T-helper 17 cell (primary cell): ENCODE measurements at regions not wholly inside any gene's neighbourhood (a gene's known extent, or its start where the extent isn't known, plus 50 kb on each side); places are given as distances from the start of the nearest gene placed in this dataset.
A peak's percentile ranks its signal among the peaks of the same experiment; 100 is the strongest.
"Not testable (repeated sequence)": the region's sequence is repeated elsewhere in the genome, so short reads cannot be mapped to it uniquely, and the experiment has no call there.

ENCODE experiments used
- ATAC-seq: fragments of 150-1000 bp; cut with Tn5 transposase; 2 replicates; pipeline ENCODE4 v1.10.0; 2021; ENCODE audit warnings: mild to moderate bottlenecking, moderate library complexity
- DNase-seq, 3 donors: peaks; one replicate each; pipeline versions ENCODE4 v3.0.0 to v3.0.0-alpha.2; 2020 to 2021
- H3K9me3 ChIP-seq: one replicate; pipeline ENCODE4 v1.7.0; 2013; ENCODE audit warnings: low read length, mild to moderate bottlenecking; ENCODE audit not compliant: control insufficient read depth, poor library complexity, severe bottlenecking
- H3K27ac Mint-ChIP-seq: one replicate; pipeline ENCODE4 v1.8.0; 2022; ENCODE audit warnings: mild to moderate bottlenecking, moderate library complexity, mixed read lengths
- H3K27me3 Mint-ChIP-seq: one replicate; pipeline ENCODE4 v1.8.0; 2022; ENCODE audit warnings: mixed read lengths
- H3K36me3 Mint-ChIP-seq: one replicate; pipeline ENCODE4 v1.8.0; 2022; ENCODE audit warnings: low read depth, mixed read lengths
- H3K4me1 Mint-ChIP-seq: one replicate; pipeline ENCODE4 v1.8.0; 2022; ENCODE audit warnings: mild to moderate bottlenecking, mixed read lengths
- H3K4me3 Mint-ChIP-seq: one replicate; pipeline ENCODE4 v1.8.0; 2022; ENCODE audit warnings: mild to moderate bottlenecking, moderate library complexity, mixed read lengths

- H3K27ac Mint-ChIP-seq: peak overlapping the region; percentile 2
- peak; percentile 45 for ATAC-seq
- no peak for DNase-seq
- H3K4me3 Mint-ChIP-seq: peak overlapping the region; percentile 75
- no peaks in the 10 kb centered on the region for H3K9me3 ChIP-seq
- no peaks in the 10 kb centered on the region for H3K36me3 Mint-ChIP-seq
- H3K27me3 Mint-ChIP-seq: no peaks in the 10 kb centered on the region
- H3K4me1 Mint-ChIP-seq: peaks cover 35% of the 10 kb centered on the region
Measured at GRCh38 chr7:360454-361100, 70.6 kb downstream of the FOXL3 start.

DNA sequence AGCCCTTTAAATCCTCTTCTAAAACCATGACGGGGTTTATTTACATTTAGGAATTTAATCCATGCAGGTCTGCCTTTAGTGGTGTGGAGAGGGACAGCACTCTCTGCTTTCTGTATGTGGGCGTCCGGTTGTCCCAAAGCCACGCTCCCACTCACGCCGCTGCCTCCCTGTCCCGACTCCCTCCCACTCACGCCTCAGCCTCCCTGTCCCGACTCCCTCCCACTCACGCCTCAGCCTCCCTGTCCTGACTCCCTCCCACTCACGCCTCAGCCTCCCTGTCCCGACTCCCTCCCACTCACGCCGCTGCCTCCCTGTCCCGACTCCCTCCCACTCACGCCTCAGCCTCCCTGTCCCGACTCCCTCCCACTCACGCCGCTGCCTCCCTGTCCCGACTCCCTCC lies 71.2 kb downstream of the FOXL3 start:
- DNase-seq, H3K27ac Mint-ChIP-seq: not testable (repeated sequence)

GRCh38 chr7:361680-362401 lies 71.9 kb downstream of the FOXL3 start:
- DNase-seq (no peak), ATAC-seq (no peak)
- Mint-ChIP-seq H3K27ac (peak overlapping the region; percentile 92), H3K4me1 (peaks cover 48% of the 10 kb centered on the region), H3K36me3 (no peaks in the 10 kb centered on the region), H3K27me3 (no peaks in the 10 kb centered on the region), H3K4me3 (peak overlapping the region; percentile 87)
- no peaks in the 10 kb centered on the region for H3K9me3 ChIP-seq

More for the DNA sequence above, 71.2 kb downstream of the FOXL3 start:
- H3K4me3 Mint-ChIP-seq: peak overlapping the region; percentile 75
- not testable (repeated sequence) for H3K27me3 Mint-ChIP-seq, ATAC-seq, H3K36me3 Mint-ChIP-seq, H3K9me3 ChIP-seq
- peaks cover 41% of the 10 kb centered on the region for H3K4me1 Mint-ChIP-seq

DNA sequence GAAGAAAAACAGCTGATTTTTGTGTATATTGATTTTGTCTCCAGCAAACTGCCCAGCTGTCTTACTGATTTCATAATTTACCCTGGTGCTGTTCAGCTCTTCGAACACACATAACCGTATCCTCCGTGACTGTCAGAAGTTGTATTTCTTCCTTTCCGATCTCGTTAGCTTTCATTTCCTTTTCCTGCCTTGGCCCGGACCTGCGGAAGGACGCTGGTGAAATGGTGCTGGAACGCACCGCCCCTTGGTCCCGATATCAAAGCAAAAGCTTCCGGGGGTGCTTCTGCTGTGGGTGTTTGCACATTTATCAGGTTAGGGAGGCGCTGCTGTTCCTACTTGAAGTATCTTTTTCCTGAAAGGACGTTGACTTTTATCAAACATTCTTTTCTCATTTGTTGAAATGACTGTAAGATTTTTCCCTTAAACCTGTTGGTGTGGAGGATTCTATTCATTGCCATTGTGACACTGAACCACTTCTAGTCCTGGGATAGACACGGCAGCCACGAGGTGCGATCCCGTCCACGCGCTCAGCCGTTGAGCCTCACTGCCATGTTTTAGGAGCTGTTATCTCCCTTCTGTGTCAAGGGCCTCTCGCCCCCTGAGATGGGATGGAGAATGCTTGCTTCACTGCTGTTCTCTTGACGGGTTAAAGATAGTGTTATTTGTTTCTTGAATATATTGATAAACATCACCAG lies 72.6 kb downstream of the FOXL3 start:
- H3K27ac Mint-ChIP-seq: peak overlapping the region; percentile 92
- DNase-seq: no peak
- peak; percentile 72 for ATAC-seq
- no peaks in the 10 kb centered on the region for H3K9me3 ChIP-seq
- H3K4me3 Mint-ChIP-seq: peak overlapping the region; percentile 87
- no peaks in the 10 kb centered on the region for H3K27me3 Mint-ChIP-seq
- peaks cover 51% of the 10 kb centered on the region for H3K4me1 Mint-ChIP-seq
- H3K36me3 Mint-ChIP-seq: no peaks in the 10 kb centered on the region

DNA sequence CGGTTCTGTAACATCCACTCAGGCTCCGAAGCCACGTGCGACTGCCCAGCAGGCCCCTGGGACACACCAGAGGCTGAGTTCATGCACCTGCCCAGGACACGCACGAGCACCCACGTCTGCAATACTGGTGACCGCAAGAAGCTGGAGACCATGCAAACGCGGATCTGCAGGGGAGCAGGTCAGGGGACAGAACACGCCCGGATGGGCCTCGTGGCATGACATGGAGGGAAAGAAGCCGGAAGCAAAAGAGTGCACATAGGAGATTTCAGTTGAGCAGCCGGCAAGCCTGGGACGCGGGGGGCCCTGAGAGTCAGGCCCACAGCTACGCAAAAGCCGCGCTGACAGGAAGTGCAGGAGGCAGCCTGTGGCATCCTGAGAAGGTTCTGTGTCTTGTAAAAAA lies 73.7 kb downstream of the FOXL3 start:
- ATAC-seq (peak; percentile 63), DNase-seq (no peak)
- H3K27ac Mint-ChIP-seq: peak overlapping the region; percentile 90
- H3K4me3 Mint-ChIP-seq: peak overlapping the region; percentile 87
- no peaks in the 10 kb centered on the region for H3K27me3 Mint-ChIP-seq
- H3K9me3 ChIP-seq: no peaks in the 10 kb centered on the region
- no peaks in the 10 kb centered on the region for H3K36me3 Mint-ChIP-seq
- peaks cover 51% of the 10 kb centered on the region for H3K4me1 Mint-ChIP-seq

DNA sequence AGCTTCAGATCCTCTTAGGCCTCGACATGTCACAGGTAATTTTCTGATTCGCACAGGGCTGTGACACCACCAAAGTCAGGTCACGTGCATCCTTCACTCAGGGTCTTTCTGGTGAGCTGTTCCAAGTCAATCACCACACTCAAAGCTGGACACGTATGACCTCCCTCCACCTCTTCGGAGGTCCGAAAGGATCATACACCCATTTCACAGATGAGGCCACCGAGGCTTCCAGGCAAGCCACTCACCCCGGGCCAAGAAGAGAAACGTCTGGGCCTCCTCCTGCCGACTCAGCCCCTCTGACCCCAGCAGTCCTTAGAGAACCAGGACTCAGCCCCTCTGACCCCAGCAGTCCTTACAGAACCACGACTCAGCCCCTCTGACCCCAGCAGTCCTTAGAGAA lies 74.6 kb downstream of the FOXL3 start:
- no peaks in the 10 kb centered on the region for H3K36me3 Mint-ChIP-seq
- DNase-seq (no peak), ATAC-seq (no peak)
- no peaks in the 10 kb centered on the region for H3K9me3 ChIP-seq
- peaks cover 51% of the 10 kb centered on the region for H3K4me1 Mint-ChIP-seq
- no peaks in the 10 kb centered on the region for H3K27me3 Mint-ChIP-seq
- peak overlapping the region; percentile 12 for H3K4me3 Mint-ChIP-seq
- peak overlapping the region; percentile 90 for H3K27ac Mint-ChIP-seq

GRCh38 chr7:365593-365992 lies 75.6 kb downstream of the FOXL3 start:
- H3K27me3 Mint-ChIP-seq: no peaks in the 10 kb centered on the region
- no peaks in the 10 kb centered on the region for H3K9me3 ChIP-seq
- H3K27ac Mint-ChIP-seq: peak overlapping the region; percentile 86
- no peak for DNase-seq
- peaks cover 48% of the 10 kb centered on the region for H3K4me1 Mint-ChIP-seq
- no peaks in the 10 kb centered on the region for H3K36me3 Mint-ChIP-seq
- H3K4me3 Mint-ChIP-seq: peak overlapping the region; percentile 92
- ATAC-seq: no peak

DNA sequence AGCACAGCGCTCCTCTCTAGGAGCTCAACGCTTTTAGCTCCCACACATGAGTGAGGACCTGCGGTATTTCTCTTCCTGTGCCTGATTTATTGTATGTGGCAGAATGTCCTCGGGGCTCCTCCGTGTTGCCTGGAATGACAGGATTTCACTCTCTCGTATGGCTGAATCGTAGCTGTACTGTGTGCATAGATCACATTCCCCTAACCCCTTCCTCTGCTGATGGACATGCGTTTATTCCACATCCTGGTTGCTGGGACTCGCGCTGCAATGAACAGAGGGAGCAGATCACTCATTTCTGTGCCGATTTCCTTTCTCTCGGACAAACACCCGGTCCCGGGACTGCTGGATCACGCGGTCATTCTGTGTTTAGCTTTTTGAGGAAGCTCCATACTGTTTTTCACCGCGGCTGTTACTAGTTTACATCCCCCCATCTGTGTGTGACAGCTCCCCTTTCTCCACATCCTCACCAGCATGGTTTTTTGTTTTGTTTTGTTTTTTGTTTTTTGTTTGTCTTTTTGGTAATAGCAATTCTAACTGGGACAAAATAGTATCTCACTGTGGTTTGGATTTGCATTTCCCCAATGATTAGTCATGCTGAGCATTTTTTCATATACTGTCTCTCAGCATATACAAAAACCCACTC lies 76.3 kb downstream of the FOXL3 start:
- Mint-ChIP-seq H3K27me3 (no peaks in the 10 kb centered on the region), H3K4me3 (peak overlapping the region; percentile 92), H3K4me1 (peaks cover 44% of the 10 kb centered on the region), H3K36me3 (no peaks in the 10 kb centered on the region), H3K27ac (peak overlapping the region; percentile 86)
- DNase-seq: no peak
- no peaks in the 10 kb centered on the region for H3K9me3 ChIP-seq
- ATAC-seq: no peak

DNA sequence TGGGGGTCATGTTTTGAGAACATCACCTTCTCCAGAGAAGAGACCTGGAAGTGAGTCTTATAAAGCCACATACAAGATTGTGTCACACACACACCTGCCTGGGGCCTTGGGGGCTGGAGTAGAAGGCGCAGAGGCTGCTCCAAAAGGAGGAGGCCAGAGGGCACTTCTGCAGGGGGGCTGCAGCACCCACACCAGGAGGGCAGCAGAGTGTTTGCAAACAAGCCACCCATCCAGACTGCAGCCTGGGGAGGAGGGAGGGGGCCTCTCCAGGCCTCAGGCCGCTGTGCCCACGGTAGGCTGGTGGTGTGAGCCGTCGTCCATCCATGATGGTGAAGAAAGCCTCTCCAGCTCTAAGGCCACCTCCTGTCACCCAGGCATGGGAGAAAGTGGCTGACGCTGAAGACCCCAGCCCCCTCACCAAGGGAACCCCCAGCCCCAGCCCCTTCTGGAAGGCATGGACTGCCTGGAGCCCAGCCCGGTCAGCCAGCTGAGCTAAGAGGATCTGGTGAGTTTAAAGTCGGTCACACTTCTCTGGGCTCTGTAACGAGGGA lies 77.5 kb downstream of the FOXL3 start:
- Mint-ChIP-seq H3K27ac (peak overlapping the region; percentile 86), H3K4me3 (no peak overlapping the region), H3K27me3 (no peaks in the 10 kb centered on the region), H3K4me1 (peaks cover 39% of the 10 kb centered on the region), H3K36me3 (no peaks in the 10 kb centered on the region)
- DNase-seq: no peak
- ATAC-seq: no peak
- H3K9me3 ChIP-seq: no peaks in the 10 kb centered on the region

GRCh38 chr7:368651-369475 lies 78.9 kb downstream of the FOXL3 start:
- no peaks in the 10 kb centered on the region for H3K9me3 ChIP-seq
- no peak for ATAC-seq
- H3K36me3 Mint-ChIP-seq: no peaks in the 10 kb centered on the region
- no peaks in the 10 kb centered on the region for H3K27me3 Mint-ChIP-seq
- H3K27ac Mint-ChIP-seq: no peak overlapping the region
- no peak overlapping the region for H3K4me3 Mint-ChIP-seq
- no peak for DNase-seq
- H3K4me1 Mint-ChIP-seq: peaks cover 29% of the 10 kb centered on the region

DNA sequence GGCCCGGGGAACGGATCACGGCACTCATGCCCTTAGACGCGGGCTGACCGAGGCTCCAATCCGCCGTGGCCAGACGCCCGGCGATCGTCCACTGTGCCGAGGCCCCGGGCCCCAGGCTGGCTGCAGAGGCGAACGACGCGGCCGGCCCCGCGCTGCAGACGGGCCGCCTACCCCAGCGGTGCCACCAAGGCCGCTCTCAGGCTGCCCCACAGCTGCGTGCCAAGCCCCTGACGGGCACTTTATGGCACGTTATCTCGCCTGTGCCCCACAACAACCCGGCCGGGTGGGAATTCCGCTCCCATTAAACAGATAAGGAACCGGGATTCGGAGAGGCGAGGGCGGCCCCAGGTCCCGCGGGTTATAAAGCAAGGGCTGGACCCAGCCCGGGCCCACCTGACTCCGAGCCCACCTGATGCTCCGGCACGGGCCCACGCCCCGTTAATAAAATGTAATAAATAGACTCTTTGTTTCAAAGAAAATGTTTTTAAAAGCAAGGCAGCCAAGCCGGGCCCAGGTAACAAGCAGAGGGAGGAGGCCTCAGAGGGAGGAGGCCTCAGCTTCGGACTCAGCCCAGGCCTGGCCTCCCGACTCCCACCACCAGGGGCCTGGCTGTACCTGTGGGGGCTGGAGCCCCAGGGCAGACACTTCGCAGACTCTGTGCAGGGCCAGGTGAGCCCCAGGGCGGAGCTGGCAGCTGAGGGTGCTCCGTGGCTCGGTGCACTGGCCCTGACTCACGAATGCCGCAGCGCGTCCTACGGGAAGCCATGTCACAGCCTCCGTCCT lies 79.7 kb downstream of the FOXL3 start:
- no peak for ATAC-seq
- Mint-ChIP-seq H3K27me3 (no peaks in the 10 kb centered on the region), H3K36me3 (no peaks in the 10 kb centered on the region), H3K27ac (no peak overlapping the region), H3K4me3 (no peak overlapping the region), H3K4me1 (peaks cover 22% of the 10 kb centered on the region)
- DNase-seq: peak in 2 of 3 donors; percentile 2 to 5
- H3K9me3 ChIP-seq: no peaks in the 10 kb centered on the region

- Mint-ChIP-seq H3K4me3 (no peak overlapping the region), H3K36me3 (no peaks in the 10 kb centered on the region), H3K4me1 (peaks cover 22% of the 10 kb centered on the region), H3K27me3 (no peaks in the 10 kb centered on the region), H3K27ac (no peak overlapping the region)
- no peaks in the 10 kb centered on the region for H3K9me3 ChIP-seq
- ATAC-seq (no peak), DNase-seq (no peak)
Measured at GRCh38 chr7:370259-370625, 80.3 kb downstream of the FOXL3 start.
